ENCODE measurements at regions not wholly inside any gene's neighbourhood (a gene's known extent, or its start where the extent isn't known, plus 50 kb on each side); places are given as distances from the start of the nearest gene placed in this dataset.

GRCh38 chr17:13885953-13886889, 183.1 kb upstream of the COX10 start:
- intact Hi-C loops (cut with micrococcal nuclease) = no loop called here
- CTCF ChIA-PET = no interaction called here

More at GRCh38 chr17:13885953-13886889, 183.1 kb upstream of the COX10 start:
- Histone ChIP-seq H3K4me2 (ENCODE audit: insufficient read depth, low read length) (no peak overlapping the region), H3K9me3 (replicated peaks; ENCODE audit: control insufficient read depth, insufficient read depth, low read length) (no peaks in the 10 kb centered on the region), H3K4me1 (ENCODE audit: control insufficient read depth, extremely low read depth, insufficient read depth, low read length) (no peaks in the 10 kb centered on the region), H4K20me1 (replicated peaks; ENCODE audit: control insufficient read depth, extremely low read depth, insufficient read depth, low read length) (no peaks in the 10 kb centered on the region), H3K9ac (replicated peaks; ENCODE audit: extremely low read depth, insufficient read depth, low read length) (no peak overlapping the region), H3K36me3 (ENCODE audit: control insufficient read depth in 2 of 2, extremely low read depth in 1 of 2, insufficient read depth in 2 of 2, low read length in 2 of 2) (no peaks in the 10 kb centered on the region), H3K79me2 (ENCODE audit: control insufficient read depth, insufficient read depth, low read length) (no peaks in the 10 kb centered on the region), H3K9me1 (replicated peaks; ENCODE audit: control insufficient read depth, extremely low read depth, insufficient read depth, low read length) (no peaks in the 10 kb centered on the region), H3K27ac (ENCODE audit: insufficient read depth, low read depth, low read length) (no peak overlapping the region), H3K4me3 (replicated peaks in 1 of 3; ENCODE audit: insufficient read depth in 1 of 3, low read depth in 1 of 3, low read length in 3 of 3) (no peak overlapping the region), H2AFZ (ENCODE audit: low read depth, low read length) (no peak overlapping the region), H3K27me3 (ENCODE audit: control insufficient read depth in 2 of 2, insufficient read depth in 2 of 2, low read length in 2 of 2) (no peaks in the 10 kb centered on the region)
- TF ChIP-seq MAX (IDR thresholded peaks at IDR 0.05; ENCODE audit: insufficient read depth, insufficient read length) (no peak), GATA2 (IDR thresholded peaks at IDR 0.05; ENCODE audit: insufficient read depth, insufficient read length, low read depth, low read length) (no peak), POLR2AphosphoS5 (IDR thresholded peaks at IDR 0.05; ENCODE audit: insufficient read depth, low read depth, low read length) (no peak), FOS (IDR thresholded peaks at IDR 0.05; ENCODE audit: borderline replicate concordance, insufficient read depth, low read length) (no peak), JUN (IDR thresholded peaks at IDR 0.05; ENCODE audit: borderline replicate concordance, insufficient read depth, insufficient read length, low read depth) (no peak), POLR2A (IDR thresholded peaks at IDR 0.05; ENCODE audit: low read depth, low read length) (no peak), EZH2 (IDR thresholded peaks at IDR 0.05; ENCODE audit: borderline replicate concordance, low read depth, low read length, severe bottlenecking) (no peak), CTCF (IDR thresholded peaks at IDR 0.05; ENCODE audit: extremely low read depth in 1 of 2, insufficient read depth in 1 of 2, low read depth in 1 of 2, low read length in 2 of 2) (no peak), MYC (IDR thresholded peaks at IDR 0.05; ENCODE audit: low read depth, low read length) (no peak)
- POLR2A ChIA-PET = no interaction called here
- no peak for FAIRE-seq
- dilution Hi-C loops (cut with MboI; ENCODE audit: extremely low pct_ligation_motif_present, low sequenced_read_pairs) = no loop called here
- BruUV-seq (replicated peaks) = no TSS peak
- no peak for DNase-seq (ENCODE audit: low read depth, low spot score)

Data from endothelial cell of umbilical vein (primary cell).